ENCODE measurements at regions not wholly inside any gene's neighbourhood (a gene's known extent, or its start where the extent isn't known, plus 50 kb on each side); places are given as distances from the start of the nearest gene placed in this dataset.

DNA sequence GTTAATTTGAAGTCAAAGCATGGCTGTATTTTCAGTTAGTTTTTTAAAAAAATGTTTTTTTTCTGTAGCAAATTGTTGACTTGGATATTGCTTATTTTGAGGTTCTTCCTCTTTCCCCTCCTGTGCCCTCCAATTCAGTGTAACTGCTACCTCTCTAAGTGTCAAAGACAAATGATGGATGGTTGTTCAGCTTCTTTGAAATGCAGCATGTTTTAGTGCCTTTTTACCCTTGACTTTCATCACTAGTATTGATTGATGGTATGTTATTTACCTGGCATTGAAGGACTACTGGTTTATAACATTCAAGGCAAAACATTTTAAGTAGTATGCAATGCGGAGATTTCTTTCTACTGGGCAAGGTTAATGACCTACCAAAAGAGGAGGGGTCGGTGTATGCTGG, 281.0 kb upstream of the FAT1 start:
- H3K4me3 ChIP-seq (replicated peaks in 1 of 2; ENCODE audit: low read depth in 2 of 2, low read length in 2 of 2) = no peak overlapping the region
- TF ChIP-seq, protein P1, sequence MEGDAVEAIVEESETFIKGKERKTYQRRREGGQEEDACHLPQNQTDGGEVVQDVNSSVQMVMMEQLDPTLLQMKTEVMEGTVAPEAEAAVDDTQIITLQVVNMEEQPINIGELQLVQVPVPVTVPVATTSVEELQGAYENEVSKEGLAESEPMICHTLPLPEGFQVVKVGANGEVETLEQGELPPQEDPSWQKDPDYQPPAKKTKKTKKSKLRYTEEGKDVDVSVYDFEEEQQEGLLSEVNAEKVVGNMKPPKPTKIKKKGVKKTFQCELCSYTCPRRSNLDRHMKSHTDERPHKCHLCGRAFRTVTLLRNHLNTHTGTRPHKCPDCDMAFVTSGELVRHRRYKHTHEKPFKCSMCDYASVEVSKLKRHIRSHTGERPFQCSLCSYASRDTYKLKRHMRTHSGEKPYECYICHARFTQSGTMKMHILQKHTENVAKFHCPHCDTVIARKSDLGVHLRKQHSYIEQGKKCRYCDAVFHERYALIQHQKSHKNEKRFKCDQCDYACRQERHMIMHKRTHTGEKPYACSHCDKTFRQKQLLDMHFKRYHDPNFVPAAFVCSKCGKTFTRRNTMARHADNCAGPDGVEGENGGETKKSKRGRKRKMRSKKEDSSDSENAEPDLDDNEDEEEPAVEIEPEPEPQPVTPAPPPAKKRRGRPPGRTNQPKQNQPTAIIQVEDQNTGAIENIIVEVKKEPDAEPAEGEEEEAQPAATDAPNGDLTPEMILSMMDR (IDR thresholded peaks at IDR 0.05; ENCODE audit: low read depth, low read length) = no peak
- DNase-seq (ENCODE audit: low read depth in 2 of 2) = no peak

DNA sequence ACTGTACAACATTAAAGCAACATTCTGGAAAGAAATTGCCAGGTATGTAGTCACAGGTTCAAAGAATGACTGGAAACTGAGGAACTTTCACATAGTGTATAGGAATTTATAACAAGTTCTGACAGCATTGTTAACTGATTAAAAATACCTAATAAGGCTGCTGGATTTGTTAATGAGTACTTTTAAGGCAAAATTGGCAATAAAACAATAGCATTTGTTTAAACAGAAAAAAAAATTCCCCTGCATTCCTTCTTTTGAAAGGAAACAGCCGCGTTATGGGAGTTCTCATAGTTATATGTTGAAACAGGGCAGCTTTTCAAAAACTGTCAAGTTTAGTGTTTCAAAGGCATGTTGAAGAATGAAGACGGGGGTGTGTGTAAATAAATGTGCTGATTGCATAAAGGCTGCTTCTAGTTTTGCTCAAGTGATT, 282.5 kb upstream of the FAT1 start:
- DNase-seq (ENCODE audit: low read depth in 2 of 2) = peak; percentile 17 to 32
- no peak overlapping the region for H3K4me3 ChIP-seq (replicated peaks in 1 of 2; ENCODE audit: low read depth in 2 of 2, low read length in 2 of 2)
- TF ChIP-seq, protein P1 (IDR thresholded peaks at IDR 0.05; ENCODE audit: low read depth, low read length) = no peak

DNA sequence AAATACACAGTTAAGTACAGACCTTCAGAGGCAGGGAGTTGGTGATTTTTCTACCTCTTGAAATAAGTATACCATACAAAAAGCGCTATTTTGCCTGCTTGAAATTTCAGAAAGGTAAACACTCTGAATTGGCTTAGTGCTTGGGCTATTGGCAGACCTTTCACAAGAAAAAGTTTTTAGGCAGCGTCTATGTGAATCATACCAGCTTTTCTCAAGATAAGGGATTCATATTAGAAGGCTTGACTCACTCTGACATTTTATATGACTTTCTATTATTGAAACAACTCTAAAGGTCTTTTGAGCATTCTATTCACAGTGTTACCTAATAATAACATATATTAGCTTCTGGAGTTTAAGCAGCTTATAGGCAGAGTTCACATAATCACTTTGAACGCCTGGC, 286.4 kb upstream of the FAT1 start:
- TF ChIP-seq, protein P1 (IDR thresholded peaks at IDR 0.05; ENCODE audit: low read depth, low read length) = no peak
- no peak overlapping the region for H3K4me3 ChIP-seq (replicated peaks in 1 of 2; ENCODE audit: low read depth in 2 of 2, low read length in 2 of 2)
- DNase-seq (ENCODE audit: low read depth in 2 of 2) = peak; percentile 2 to 21

DNA sequence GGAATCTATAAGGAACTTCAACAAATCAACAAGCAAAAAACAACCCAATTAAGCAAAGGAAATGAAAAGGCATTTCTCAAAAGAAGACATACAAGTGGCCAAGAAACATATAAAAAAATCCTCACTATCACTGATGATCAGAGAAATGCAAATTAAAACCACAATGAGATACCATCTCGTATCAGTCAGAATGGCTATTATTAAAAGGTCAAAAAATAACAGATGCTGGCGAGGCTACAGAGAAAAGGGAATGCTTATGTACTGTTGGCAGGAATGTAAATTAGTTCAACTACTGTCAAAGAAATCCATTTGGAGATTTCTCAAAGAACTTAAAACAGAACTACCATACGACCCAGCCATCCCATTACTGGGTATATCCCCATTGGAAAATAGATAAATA, 292.4 kb upstream of the FAT1 start:
- TF ChIP-seq, protein P1 (IDR thresholded peaks at IDR 0.05; ENCODE audit: low read depth, low read length) = no peak
- no peak for DNase-seq (ENCODE audit: low read depth in 2 of 2)
- H3K4me3 ChIP-seq (replicated peaks in 1 of 2; ENCODE audit: low read depth in 2 of 2, low read length in 2 of 2) = no peak overlapping the region

DNA sequence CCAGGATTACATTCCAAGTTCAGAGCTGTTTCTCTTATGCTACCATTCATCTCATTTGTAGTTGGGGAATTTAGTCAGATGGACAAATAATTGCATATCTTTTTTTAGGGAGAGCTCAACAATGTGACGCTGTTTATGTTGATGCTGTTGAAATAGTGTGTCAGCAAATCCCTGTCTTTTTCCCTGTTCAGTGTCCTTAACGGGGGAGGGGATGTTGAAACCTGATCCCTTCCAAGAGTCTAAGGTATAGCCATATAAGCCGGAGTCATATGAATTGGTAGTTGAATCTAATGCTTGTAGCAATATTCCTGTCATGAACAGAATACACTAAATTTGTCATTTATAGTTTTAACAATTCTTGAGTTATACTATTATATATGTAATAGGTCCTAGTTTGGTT, 293.5 kb upstream of the FAT1 start:
- no peak for DNase-seq (ENCODE audit: low read depth in 2 of 2)
- TF ChIP-seq, protein P1 (IDR thresholded peaks at IDR 0.05; ENCODE audit: low read depth, low read length) = no peak
- no peak overlapping the region for H3K4me3 ChIP-seq (replicated peaks in 1 of 2; ENCODE audit: low read depth in 2 of 2, low read length in 2 of 2)

DNA sequence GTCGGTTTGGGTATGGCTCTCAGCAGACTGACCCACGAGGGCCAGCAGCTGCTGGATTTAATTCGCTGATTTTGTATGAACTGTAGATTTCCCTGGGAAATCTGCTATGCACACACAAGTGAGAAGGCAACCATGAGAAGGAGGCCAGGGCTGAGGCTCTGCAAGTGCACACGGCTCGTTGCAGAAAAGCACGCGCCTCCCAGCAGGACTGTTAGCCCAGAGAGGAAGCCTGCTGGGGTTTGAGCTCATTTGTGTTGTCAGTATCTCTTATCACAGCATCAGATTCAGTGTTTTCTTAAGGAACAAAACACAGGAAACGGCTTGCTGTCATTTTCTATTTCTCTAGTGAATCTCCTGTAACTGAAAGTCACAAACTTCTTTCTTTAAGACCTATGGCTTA, 296.2 kb upstream of the FAT1 start:
- H3K4me3 ChIP-seq (replicated peaks in 1 of 2; ENCODE audit: low read depth in 2 of 2, low read length in 2 of 2) = no peak overlapping the region
- DNase-seq (ENCODE audit: low read depth in 2 of 2) = no peak
- TF ChIP-seq, protein P1 (IDR thresholded peaks at IDR 0.05; ENCODE audit: low read depth, low read length) = no peak

DNA sequence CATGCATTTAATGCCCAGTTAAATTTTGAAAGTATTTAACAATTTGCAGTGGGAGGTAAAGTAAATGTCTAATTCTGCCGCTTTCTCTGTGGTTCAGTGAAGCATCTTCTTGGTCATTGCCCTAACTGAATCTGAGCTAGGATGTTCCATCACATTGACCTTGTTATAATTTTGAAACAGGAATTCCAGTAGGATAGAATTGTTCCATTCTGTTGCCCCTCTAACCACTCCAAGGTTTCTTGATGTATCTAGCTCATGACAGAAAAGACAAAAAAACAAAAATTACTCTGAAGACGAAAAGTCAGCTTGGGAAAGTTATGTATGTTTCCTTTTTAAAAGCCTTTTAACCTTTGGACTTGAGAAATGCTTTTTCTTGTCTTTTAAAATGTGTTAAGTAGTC, 297.0 kb upstream of the FAT1 start:
- TF ChIP-seq, protein P1 (IDR thresholded peaks at IDR 0.05; ENCODE audit: low read depth, low read length) = no peak

More for the DNA sequence above, 297.0 kb upstream of the FAT1 start:
- DNase-seq (ENCODE audit: low read depth in 2 of 2) = no peak
- H3K4me3 ChIP-seq (replicated peaks in 1 of 2; ENCODE audit: low read depth in 2 of 2, low read length in 2 of 2) = no peak overlapping the region

Data from cardiac fibroblast (primary cell).